HPDE6-E6E7 (cell line): ENCODE measurements at regions not wholly inside any gene's neighbourhood (a gene's known extent, or its start where the extent isn't known, plus 50 kb on each side); places are given as distances from the start of the nearest gene placed in this dataset.
"Not testable (repeated sequence)": the region's sequence is repeated elsewhere in the genome, so short reads cannot be mapped to it uniquely, and the experiment has no call there.

Experiments
- DNase-seq: peaks from one replicate; pipeline ENCODE4 v3.0.0; 2011; ENCODE audit warnings: missing footprints; ENCODE audit errors: extremely low spot score

DNA sequence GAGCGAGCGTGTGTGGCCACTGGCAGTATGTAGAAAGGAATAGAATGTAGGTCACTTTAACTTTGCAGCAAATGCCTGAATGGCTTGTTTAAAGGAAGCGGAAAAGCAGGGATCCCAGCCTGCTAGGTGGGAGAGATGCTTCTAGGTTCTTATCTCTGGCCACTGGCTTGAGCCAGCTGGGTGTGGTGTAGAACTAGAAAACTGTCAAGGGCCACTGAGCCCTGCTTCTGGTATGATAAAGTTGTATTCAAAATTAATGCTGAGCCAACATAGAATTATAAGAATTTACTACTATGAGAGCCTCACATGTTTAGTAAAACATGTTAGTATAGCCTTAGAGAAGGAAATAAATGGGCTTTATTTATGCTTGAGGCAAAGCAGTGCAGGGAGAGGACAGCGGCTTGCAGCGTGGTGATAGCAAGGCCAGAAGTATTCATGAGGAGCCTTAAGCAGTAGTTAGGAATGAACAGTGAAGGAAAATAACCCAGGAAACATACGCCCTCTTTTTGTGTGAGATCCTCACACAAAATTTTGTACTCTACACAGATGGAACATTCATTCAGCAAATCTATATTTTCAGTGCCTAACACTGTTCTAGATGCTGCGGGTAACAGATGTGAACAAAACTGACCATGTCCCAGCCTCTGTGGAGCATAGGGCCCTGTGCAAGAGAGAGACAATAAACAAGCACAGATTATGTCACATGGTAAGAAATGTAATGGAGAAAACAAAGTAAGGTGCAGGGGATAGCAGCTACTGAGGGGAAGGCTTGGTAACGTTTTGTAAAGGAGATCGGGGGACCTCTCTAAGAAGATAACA lies 863.2 kb downstream of the DIAPH3 start:
- no peak for DNase-seq

- no peak for DNase-seq
These were observed 862.6 kb downstream of the DIAPH3 start for GRCh38 chr13:59301174-59301567.

- no peak for DNase-seq
These were observed 860.3 kb downstream of the DIAPH3 start for GRCh38 chr13:59303433-59303832.

DNA sequence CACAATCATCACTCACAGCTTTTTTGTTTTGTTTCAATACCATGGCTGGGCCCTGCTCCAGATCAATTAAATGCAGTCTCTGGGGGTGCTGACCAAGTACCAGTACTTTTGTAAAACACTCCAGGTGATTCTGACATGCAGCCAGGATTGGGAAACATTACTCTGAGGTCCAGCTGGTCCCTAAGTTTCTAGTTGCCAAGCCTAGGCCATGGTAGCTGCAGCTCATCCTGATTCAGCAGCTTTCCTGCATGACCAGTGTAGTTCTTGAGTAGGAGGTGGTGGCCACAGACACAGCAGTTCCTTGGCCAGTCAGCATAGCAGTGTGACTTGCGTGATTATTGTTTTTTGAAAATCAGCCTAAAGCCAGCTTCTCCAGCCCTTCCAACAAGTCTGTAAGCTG lies 859.1 kb downstream of the DIAPH3 start:
- no peak for DNase-seq

- DNase-seq = no peak
These were observed 857.8 kb downstream of the DIAPH3 start for GRCh38 chr13:59305896-59306295.

GRCh38 chr13:59312776-59313175 lies 851.0 kb downstream of the DIAPH3 start:
- DNase-seq = no peak

DNA sequence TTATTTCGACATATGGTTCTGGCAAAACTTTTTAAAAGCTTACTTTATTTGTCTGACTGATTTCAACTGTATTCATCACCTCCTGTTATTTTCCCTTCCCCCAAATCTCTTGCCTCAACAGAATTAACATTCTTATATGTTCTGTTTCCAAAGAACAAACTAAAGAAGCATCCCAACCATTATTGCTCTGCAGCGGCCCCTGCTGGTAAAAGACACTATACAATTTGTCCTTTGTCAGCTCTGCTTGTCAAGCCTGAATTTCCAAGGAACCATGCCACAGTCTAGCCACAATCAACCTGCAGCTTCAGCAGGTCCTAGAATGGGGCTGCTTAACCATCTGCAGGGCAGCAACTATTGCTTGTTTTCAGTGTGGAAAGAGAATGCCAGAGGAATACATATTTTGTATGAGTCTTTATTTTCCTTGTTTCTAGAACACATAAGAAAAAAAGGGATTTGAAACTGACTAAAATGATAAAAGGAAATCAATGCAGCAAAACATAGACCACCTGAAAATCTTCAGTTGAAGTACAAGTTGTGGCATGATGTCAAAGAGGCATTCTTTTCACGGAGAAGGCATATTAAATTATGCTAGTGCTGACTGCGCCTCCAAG lies 845.3 kb downstream of the DIAPH3 start:
- DNase-seq = peak; percentile 8

GRCh38 chr13:59319276-59319675 lies 844.5 kb downstream of the DIAPH3 start:
- DNase-seq = no peak

GRCh38 chr13:59320021-59320420 lies 843.7 kb downstream of the DIAPH3 start:
- no peak for DNase-seq

GRCh38 chr13:59324401-59324800 lies 839.3 kb downstream of the DIAPH3 start:
- DNase-seq = not testable (repeated sequence)

DNA sequence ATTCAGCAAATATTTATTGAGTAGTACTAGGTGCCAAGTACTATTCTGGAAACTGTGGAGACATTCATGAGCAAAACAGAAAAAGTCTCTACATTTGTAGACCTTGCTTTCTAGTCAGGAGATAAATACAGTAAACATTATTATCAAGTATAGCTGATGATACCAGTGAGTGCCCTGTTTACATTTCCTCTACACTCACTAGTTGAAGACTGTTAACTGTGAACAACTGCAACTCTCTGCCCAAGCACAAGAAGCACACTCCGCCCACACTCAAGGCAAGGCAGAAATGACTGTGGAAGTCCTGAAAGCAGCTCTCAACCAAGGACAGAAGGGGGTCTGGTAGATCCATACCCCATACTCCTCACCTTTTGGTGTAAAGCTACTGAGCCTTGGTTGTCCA lies 837.0 kb downstream of the DIAPH3 start:
- no peak for DNase-seq

GRCh38 chr13:59330764-59331163 lies 833.0 kb downstream of the DIAPH3 start:
- DNase-seq = no peak

- DNase-seq = no peak
These were observed 830.8 kb downstream of the DIAPH3 start for GRCh38 chr13:59332966-59333365.

- no peak for DNase-seq
These were observed 826.7 kb downstream of the DIAPH3 start for GRCh38 chr13:59337070-59337469.

DNA sequence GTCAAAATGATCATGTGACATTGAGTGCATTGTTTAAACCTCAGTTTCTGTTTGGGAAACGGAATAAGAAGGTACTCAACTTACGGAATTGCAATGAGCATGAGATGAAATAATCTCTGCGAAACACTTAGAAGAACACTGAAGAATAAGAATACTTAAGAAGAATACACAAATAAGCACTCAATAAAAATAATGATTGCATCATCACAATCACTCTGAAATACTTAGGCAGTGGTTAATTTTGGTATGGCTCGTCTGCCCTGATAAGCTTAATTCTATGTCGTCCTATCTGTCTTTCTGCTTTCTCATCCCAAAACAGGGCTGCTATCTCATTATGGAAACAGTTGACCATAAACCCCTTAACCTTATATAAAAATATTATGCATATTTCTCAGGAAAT lies 823.6 kb downstream of the DIAPH3 start:
- DNase-seq = no peak

GRCh38 chr13:59340581-59340980 lies 823.1 kb downstream of the DIAPH3 start:
- no peak for DNase-seq

DNA sequence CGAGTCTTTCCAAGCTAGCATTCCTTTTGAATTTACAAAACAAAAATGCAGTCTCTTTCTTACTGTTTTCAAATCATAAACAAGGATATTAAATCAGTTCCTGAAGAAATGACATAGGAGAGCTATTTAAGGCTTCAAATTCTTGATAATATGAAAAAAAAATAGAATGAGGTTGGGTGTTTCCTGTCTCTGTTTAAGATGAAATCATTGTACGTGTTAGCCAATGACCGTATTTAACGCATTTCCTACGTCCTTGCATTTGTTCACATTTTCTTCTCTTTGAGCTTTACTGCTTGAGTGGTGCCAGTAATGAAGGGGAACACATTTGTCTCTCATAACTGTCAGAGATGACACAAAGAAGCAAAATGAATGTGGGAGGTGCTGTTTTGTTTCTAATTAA lies 821.3 kb downstream of the DIAPH3 start:
- DNase-seq = no peak

- no peak for DNase-seq
These were observed 820.6 kb downstream of the DIAPH3 start for GRCh38 chr13:59343132-59343531.

- DNase-seq = no peak
These were observed 819.5 kb downstream of the DIAPH3 start for GRCh38 chr13:59343993-59344822.

DNA sequence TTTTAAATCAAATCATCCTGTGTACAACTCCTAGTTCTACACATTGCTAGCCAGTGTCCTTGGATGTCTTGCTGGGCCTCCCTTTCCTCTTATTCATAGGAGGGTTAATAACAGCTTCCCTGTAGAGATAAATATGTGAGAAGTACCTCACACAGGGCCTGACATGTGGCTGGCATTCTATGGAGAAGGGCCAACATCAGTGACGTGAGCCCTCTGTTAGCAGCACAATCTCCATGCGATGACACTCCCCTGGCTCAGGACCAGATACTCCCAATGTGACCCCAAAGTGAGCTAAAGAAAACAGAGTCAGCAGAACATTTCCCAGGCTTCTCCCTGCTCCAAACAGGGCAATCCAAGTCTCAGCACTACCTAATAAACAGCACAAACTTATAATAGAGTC lies 818.4 kb downstream of the DIAPH3 start:
- no peak for DNase-seq

- no peak for DNase-seq
These were observed 816.6 kb downstream of the DIAPH3 start for GRCh38 chr13:59346999-59347723.

DNA sequence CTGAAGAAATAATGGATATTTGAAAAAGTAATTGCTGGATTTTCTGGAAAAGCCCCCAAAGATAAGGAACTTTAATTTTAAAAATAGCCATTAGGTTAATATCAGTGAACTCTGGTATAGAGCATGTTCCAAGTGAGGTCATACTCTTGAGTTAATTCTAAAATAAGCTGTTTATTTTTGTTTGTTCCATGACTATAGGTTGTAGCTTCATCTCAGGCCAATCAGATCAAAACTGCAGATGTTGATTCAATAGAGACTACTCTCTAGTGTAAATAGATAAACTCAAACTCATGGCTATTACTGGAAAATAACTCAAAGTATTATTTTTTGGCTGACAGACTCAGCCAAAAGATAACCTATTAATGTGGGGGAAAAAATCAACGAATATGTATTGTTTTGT lies 815.1 kb downstream of the DIAPH3 start:
- no peak for DNase-seq
